NCI-H510A treated with DMSO at 0.1 percent for 48 hours (cell line): ENCODE measurements at regions not wholly inside any gene's neighbourhood (a gene's known extent, or its start where the extent isn't known, plus 50 kb on each side); places are given as distances from the start of the nearest gene placed in this dataset.
"Not testable (repeated sequence)": the region's sequence is repeated elsewhere in the genome, so short reads cannot be mapped to it uniquely, and the experiment has no call there.

Experiments
- DNase-seq: peaks from one replicate; lab custom pipeline; 2025; lab: John Stamatoyannopoulos, UW

- DNase-seq: no peak
Observed at GRCh38 chr10:85459906-85460305, 906.7 kb downstream of the GRID1 start.

- DNase-seq: no peak
Observed at GRCh38 chr10:85464336-85464735, 902.3 kb downstream of the GRID1 start.

- DNase-seq: no peak
Observed at GRCh38 chr10:85477979-85478378, 888.6 kb downstream of the GRID1 start.

- no peak for DNase-seq
Observed at GRCh38 chr10:85490431-85490830, 876.2 kb downstream of the GRID1 start.

GRCh38 chr10:85491652-85492051 lies 874.9 kb downstream of the GRID1 start:
- DNase-seq: no peak

GRCh38 chr10:85492684-85493083 lies 873.9 kb downstream of the GRID1 start:
- no peak for DNase-seq

- DNase-seq: no peak
Observed at GRCh38 chr10:85493703-85494102, 872.9 kb downstream of the GRID1 start.

GRCh38 chr10:85504641-85505040 lies 862.0 kb downstream of the GRID1 start:
- DNase-seq: not testable (repeated sequence)

GRCh38 chr10:85508159-85508558 lies 858.4 kb downstream of the GRID1 start:
- DNase-seq: no peak

GRCh38 chr10:85510682-85511081 lies 855.9 kb downstream of the GRID1 start:
- no peak for DNase-seq

GRCh38 chr10:85513436-85513835 lies 853.2 kb downstream of the GRID1 start:
- no peak for DNase-seq

- no peak for DNase-seq
Observed at GRCh38 chr10:85515316-85515715, 851.3 kb downstream of the GRID1 start.

- DNase-seq: no peak
Observed at GRCh38 chr10:85524001-85524666, 842.5 kb downstream of the GRID1 start.

- no peak for DNase-seq
Observed at GRCh38 chr10:85527616-85528317, 838.8 kb downstream of the GRID1 start.

GRCh38 chr10:85528318-85528652 lies 838.3 kb downstream of the GRID1 start:
- no peak for DNase-seq

GRCh38 chr10:85531706-85532105 lies 834.9 kb downstream of the GRID1 start:
- no peak for DNase-seq

- DNase-seq: no peak
Observed at GRCh38 chr10:85532773-85533172, 833.8 kb downstream of the GRID1 start.

- no peak for DNase-seq
Observed at GRCh38 chr10:85535926-85536325, 830.7 kb downstream of the GRID1 start.

GRCh38 chr10:85537561-85537960 lies 829.0 kb downstream of the GRID1 start:
- DNase-seq: no peak

- DNase-seq: no peak
Observed at GRCh38 chr10:85538601-85539000, 828.0 kb downstream of the GRID1 start.

- DNase-seq: peak; percentile 25
Observed at GRCh38 chr10:85542152-85542551, 824.4 kb downstream of the GRID1 start.

GRCh38 chr10:85542936-85543730 lies 823.5 kb downstream of the GRID1 start:
- no peak for DNase-seq

GRCh38 chr10:85544956-85545355 lies 821.6 kb downstream of the GRID1 start:
- DNase-seq: peak; percentile 62
